Stimulated activated CD8-positive, alpha-beta memory T cell treated with anti-CD3 and anti-CD28 coated beads, Interleukin-15, amount 100 ng/mL, for 1 hour (primary cell): ENCODE measurements at regions not wholly inside any gene's neighbourhood (a gene's known extent, or its start where the extent isn't known, plus 50 kb on each side); places are given as distances from the start of the nearest gene placed in this dataset.

Experiments used
- DNase-seq: peaks from one replicate; pipeline ENCODE4 v3.0.0-alpha.2; 2020; ENCODE audit warnings: low read depth

DNA sequence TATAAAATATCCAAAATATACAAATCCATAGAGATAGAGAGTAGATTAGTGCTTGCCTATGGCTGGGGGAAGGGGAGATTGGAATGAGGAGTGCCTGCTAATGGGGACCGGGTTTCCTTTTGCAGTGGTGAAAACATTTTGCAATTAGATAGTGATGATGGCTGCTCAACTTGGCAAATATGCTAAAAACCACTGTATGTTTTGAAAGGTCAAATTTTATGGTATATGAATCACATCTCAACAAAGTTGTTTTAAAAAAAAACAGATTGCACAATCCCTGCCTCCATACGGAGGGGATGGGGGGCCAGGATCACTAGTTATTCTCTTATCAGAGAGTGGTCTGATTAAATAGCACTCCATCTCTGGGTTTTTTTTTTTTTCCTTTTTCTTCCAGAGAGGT lies 76.9 kb upstream of the RIPOR2 start:
- DNase-seq, result no peak

DNA sequence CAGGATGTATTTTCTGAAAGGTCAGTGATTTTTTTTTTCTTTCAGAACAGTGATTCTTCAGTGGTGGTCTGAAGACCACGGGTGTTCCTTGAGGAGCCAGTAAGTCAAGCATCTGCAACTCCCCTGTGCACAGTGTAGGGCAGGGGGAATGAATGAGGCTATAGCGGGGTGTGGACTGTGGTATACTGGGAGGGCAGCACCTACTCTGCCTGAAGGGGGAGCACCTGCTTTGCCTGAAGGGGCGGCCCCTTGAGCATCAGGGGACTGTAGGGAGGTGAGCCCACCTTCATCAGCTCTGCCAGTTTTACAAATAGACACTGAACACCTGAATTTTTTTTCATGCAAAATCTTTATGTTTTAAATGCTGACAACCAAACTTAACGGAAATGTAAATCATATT lies 77.5 kb upstream of the RIPOR2 start:
- no peak for DNase-seq

DNA sequence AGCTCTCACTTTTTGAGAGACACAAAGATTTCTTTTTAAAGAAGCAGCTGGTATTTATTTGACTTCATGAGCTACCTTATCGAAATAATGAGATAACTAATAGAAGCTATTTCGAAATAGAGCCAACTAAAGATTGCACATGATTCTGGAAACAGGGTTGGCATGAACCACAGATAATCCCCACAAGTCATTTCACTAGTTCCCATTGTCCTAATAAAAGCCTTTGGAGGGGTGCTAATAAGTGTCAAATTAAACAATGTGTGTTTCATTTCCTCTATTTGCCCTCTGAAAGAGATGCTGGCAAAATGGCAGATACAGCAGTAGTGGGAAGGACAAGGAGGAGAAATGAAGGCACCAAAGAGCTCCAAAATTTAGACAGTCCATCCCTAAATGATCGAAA lies 78.6 kb upstream of the RIPOR2 start:
- no peak for DNase-seq

DNA sequence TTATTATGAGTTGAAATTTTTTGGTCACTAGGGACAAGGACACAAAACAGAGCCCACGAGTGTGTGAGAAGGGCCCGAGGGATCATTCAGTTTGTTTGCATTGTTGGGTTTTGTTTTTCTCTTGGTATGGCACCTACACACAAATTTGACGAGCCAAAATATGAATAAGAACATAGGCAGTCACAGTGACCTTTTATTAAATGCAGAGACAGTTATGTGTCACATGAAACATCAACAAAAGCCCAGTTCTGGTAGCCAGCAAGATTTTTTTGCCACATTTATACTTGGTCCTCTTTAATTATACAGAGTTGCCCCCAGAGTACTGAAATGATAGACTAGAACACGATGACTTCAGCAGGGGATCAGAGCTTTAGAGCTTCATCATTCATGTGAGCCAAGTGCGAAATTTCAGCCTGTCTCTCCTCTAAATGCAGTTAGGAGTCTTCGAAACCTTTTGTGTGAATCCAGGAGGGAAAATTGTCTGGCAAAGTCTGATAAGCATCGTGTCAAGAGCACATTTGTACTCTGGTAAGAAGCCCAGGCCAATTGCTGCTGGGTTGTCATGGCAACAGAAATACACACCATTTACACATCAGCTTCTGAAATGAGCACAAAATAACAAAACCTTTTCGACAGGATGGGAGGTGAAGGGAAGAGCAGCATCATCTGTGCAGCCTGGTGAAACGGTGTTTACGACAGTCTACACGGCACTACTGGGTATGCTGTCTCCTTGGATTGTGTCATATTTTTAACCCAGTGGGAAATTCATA lies 79.2 kb upstream of the RIPOR2 start:
- no peak for DNase-seq

DNA sequence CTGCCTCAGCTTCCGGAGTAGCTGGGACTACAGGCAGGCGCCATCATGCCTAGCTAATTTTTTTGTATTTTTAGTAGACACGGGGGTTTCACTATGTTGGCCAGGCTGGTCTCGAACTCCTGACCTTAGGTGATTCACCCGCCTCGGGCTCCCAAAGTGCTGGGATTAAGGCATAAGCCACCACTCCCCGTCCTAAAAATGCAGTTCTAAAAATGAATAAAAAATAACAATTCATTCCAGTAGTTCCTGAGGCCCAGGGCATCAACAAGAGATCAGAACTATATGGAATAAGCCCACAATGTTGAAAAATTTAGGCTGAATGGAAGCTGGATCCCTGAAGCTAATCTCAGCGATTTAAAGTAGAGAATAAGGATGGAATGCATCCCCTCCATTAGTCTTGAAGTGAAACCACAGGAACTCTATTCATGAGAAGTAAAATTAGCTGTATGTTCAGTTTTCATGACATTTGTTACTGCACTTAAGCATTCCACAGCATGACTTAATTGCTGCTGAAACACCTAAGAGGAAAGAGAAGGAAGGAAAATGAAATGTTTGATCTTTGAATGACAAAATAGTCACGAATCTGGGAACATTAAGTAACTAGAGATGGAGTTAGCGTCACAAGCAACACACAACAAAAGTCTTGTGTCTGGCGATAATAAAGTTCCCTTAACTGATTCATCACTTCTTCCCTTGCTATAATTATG lies 80.4 kb upstream of the RIPOR2 start:
- no peak for DNase-seq

DNA sequence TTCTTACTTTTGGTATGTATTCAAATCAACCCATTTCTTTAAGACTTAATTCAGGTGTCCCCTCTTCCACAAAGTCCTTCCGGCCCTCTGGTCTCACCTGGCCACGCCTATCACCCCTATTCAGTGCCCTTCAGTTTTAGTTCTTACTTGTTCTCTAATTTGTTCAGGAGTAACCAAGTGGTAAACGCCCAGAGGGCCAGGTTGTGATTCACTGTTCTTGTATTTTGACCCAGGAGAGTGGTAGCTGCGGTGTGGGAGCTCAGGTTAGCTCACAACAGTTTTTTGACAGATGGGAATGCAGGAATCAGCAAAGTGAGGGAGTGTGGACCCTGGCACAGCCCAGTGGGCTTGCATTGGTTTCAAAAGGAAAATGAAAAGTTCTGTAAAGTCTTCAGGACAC lies 81.7 kb upstream of the RIPOR2 start:
- DNase-seq, result no peak

DNA sequence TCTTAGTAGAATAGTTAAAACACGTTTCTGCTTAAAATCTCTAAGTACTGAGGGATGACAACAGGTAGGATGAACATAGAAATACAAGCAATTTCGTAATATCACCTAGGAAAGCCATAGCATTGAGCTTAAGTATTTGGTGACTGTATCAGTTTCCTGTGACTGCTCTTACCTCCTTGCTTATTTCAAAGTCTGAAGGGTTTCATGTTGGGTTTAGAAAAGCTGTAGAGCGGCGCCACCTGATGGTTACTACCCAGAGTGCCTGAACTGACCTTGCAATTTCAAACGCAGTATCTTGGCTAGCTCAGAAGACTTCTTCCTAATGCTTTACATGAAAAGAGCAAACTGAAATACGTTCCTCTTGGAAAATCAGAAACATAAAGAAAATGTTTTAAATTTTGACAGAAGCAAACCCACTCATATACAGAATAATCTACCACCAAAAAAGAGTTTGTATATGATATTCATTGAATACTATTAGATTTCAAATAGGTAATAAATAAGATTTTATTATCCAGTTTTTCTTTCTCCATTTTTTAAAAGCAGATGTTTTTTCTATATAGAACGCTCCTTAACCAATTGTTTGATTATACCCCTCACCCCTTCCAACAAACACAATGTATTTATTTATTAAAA lies 82.3 kb upstream of the RIPOR2 start:
- DNase-seq, result peak; percentile 70

DNA sequence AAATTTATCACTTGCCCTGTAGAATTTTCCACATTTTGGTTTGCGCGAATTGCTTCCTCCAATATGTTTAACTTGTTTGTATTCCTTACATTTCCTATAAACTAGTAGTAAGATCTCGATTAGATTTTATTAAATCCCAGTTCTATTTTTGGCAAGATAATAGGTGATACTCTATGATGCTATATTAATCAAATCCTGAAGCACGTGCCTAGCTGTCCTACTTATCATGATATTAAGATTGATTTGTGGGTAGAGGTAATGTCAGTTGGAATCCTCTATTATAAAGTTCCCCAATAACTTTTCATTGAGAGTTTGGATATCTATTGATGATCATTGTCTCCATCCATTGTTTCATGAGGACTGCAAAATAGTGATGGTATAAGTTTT lies 82.8 kb upstream of the RIPOR2 start:
- no peak for DNase-seq

DNA sequence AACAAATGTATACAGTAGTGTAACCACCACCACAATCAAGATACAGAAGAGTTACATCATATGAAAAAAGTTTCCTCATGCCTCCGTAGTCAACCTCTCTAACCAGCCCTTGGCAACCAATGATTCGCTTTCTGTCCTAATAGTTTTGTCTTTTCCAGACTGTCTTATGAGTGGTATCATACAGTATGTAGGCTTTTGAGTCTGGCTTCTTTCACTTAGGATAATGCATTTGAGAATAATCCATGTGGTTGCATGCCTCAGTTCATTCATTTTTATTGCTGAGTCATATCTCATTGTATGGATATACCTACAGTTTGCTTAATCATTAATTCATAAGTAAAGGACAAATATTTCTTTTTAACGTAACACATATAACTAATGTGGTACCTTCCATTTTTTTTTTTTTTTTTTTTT lies 86.4 kb upstream of the RIPOR2 start:
- DNase-seq, result no peak

DNA sequence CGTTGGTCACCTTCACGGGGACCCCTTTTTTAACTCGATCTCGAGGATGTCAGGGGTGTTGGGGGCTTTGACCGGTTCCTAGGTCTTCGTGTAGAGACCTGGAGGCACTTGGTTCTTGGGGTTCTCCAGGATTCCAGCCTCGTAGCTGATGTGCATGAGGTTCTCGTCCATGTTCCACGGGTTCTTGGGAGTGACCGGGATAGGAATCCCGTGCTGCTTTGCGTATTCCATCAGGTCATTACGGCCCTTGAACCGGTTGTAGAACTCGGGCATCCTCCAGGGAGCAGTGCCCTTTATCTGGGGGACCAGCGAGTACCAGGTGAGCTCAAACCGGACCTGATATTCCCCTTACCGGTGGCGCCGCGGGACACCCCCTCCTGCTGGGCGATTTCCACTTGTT lies 88.0 kb upstream of the RIPOR2 start:
- DNase-seq, result no peak

DNA sequence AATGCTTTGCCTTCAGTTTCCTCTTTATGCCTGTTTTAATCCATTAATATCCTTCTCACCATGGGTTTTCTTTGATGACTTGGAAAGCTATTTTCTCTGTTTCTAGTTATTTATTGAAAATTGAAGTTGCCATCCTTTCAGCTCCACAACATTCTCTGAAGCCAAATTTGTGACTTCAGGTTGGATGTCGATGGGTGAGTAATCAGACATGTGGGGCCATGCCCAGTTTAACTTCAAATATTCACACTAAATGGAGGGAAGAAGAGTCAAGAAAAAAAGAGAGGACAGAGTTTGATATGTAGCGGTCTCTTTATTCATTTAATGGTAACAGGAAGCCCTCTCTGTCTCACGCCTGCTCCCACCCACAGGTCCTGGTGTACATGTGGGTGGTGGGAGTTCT lies 89.1 kb upstream of the RIPOR2 start:
- no peak for DNase-seq

DNA sequence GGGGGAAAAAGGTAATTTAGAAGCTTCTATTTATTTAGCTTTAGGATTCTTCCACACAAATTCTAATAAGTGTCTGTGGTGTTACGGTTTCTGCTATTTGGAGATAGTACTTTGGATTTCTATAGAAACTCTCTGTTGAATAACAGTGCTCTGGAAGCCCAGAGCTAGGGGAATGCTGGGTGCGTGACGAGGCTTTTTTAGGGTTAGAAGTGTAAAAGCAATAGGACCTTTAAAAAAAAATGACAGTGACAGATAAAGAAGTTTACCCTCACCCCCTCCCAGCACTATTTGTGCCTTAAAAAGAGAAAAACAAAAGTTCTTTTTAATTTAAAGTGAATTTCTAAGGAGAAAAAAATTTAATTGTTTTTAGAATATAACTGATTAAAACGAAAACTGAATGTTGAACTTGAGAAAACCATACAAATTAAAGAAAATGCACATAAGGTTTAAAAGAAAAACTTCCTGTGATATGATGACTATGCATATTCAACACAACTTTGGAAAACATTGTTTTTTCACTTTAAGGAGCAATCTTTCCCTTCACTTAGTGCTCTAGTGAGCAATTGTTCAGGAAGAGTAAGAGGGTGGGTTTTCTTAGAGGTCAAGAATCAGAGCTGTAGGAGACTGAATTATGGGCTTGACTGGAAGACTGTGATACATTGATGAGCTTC lies 89.6 kb upstream of the RIPOR2 start:
- no peak for DNase-seq

DNA sequence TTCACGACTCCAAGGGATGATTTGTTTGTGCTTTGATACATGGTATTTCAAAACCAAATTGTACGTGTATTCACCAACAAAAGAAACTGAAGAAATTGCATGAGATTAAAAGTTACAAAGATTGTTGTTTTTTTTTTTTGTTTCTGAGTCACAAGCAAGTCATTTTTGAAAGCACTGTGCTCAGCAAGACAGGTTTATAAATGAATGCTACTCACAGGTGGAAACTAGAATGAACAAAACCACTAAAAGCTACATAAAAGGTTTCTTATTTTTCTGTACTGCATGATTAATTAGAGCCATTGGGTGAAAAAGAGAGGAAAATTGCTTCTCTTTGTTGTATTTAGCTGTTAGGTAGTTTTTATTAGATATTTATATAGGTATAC lies 90.2 kb upstream of the RIPOR2 start:
- no peak for DNase-seq

DNA sequence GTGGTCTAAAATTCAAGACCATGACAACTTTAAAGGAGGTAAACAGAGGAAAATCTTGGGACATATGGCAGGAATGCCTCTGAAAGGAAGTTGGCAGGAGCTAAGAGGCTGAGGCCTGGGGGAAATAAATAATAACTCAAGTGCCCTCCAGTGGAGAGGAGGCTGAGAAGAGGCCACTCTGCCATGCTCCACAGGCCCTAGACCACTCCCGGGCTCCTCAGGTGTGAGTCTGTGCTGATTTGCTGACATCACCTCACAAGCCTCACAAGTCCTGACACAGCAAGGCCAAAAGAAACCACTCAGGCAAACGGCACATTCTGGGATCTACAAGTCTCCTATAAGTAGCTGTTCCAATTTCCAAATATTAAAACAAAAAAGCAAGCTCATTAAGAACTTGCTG lies 91.0 kb upstream of the RIPOR2 start:
- DNase-seq, result no peak

DNA sequence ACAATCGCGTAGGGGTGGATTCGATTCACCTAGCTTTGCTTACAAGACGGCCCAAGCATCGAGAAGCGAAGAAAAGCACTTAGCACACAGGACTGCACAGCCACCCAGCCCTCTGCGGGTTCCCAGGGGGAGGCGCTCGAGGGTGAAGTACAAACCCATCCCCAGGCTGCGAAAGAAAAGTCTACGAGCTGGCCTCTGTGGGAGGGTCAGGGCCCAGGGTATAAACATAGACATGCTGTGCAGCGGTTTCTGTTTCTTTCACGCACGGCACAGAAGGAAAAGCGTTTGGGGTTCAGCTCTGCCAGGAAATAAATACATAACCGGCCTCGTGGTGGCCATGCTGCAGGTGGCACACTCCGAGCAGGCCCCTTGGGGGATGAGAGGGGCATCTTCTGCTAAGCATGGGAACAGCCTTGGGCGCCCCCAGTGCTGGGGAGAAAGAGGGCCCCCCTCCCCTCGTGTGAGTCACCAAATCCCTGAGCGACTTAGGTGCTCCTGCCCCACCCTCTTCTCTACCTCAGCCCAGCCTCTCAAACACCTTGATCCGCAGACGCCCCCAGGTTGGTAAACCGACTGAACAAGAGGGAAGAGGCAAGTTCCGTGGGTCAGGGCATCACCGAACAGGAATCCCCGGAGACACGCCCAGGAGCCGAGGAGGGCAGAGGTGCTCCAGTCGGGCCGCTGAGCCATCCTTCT lies 91.6 kb upstream of the RIPOR2 start:
- peak; percentile 42 for DNase-seq

DNA sequence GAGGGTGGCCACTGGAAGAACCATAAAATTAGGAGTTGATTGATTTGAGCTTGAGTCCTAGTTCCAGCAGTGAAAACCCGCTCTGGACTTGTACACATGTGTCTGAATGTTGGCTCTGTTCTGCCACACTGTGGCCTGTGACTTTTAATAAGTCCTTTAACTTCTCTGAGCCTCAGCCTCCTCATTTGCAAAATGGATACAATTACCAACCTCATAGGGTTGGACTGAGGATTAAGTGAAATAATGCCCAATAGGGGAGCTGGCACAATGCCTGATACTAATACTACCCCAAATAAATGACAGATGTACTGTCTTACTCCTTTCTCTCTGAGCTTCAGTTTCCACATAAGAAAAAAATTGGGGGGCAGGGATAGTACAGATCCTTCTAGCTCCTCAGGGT lies 92.6 kb upstream of the RIPOR2 start:
- no peak for DNase-seq

DNA sequence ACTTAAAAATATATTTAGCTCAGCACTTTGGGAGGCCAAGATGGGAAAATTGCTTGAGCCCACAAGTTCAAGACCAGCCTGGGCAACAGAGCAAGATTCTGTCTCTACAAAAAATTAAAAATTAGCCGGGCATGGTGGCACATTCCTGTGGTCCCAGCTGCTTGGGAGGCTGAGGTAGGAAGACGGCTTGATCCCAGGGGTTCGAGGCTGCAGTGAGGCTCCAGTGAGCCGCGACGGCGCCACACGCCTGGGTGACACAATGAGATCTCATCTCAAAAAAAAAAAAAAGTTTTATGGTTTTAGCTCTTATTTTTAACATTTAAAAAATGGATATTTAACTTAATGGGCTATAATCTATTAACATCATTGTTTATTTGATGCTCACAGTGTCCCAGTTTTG lies 97.2 kb upstream of the RIPOR2 start:
- no peak for DNase-seq

DNA sequence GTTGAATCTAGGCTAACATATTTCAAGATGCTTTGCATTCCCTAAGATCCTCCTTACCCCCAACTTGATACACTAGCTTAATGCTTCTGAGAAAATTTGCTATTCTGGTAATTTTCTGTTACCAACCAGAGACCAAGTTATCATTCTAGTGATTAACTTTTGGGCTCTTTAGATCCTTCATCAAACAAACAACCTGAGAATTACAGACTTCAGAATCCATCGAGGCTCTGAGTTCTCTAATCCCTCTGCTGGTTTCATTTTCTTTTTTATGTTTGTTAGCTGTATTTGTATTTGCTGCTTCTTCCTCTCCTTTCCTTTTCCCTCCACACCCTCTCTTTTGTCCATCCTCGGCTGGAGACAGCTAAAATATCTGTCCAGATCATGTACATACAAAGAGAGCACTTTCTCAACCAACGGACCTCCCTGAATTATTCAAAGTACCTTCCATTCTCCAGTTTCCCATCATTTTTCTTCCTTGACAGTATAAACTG lies 98.7 kb upstream of the RIPOR2 start:
- no peak for DNase-seq

DNA sequence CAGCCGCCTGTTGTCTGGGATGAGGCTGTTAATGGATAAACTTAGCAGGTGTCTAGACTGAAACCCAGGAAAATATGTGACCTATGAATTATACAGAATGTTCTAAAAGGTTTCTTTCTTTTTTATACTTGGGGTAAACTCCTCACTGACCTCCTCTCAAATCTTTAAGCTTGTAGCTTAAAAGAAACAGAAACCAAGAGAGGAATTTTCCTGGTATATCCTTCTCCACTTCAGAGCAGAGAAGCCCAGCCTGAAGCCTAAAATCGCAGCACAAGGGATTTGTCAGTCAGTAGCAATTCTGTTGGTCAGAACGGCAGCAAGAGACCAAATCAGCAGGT lies 99.4 kb upstream of the RIPOR2 start:
- no peak for DNase-seq

DNA sequence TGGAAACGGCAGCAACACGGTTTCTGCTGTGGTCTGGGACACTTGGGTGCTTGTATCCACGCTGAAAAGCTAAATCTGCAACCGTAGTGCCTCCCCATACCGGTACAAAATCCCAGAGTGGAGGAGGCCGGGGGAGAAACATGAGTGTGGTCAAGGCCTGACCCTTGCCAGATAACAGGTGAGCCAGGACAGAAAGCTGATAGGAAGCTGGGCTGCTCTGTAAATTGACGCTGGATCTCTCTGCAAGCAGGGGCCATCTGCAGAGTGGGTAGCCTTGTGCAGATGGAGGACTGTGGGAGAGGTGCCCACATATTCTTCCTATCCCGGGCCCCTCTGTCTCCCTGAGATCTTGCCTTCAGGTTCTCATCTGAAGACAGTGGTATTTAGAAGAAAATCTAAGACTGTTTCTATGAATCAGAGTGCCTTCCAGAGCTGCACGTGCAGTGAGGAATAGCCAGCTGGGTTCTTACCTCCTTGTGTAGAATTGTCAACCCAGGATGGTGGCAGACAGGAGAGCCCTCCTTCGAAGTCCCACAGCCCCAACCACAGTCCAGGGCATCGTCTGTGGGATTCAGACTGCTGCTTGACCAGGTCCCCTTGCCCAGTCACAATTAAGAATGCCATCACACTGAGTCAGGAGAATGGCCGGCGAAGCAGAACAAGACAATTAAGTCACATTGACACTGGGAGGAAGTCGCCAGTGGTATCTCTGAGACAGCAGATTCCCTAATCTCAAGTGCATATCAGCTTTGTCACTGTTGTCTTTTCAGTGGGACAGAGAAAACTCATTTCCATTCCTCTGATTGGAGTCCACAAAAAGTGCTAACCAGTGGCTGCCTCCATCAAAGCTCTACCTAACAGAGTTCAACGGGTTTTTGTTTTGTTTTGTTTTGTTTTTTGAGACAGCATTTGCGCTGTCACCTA lies 100.0 kb upstream of the RIPOR2 start:
- DNase-seq, result no peak

DNA sequence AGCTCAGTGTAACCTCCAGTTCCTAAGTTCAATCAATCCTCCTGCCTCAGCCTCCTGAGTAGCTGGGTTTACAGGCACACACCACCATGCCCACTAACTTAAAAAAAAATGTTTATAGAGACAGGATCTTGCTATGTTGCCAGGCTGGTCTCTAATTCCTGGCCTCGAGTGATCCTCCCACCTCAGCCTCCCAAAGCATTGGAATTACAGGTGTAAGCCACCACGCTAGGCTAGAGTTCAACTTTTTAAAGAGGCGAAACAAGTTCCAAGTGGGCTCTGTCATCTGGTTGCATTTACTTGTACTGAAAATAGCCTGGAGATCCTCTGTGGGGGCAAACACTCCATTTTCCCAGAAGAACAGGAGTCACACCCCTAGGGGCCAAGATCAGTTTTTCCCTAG lies 100.7 kb upstream of the RIPOR2 start:
- no peak for DNase-seq
